SU-DHL-6 (cell line): ENCODE measurements at regions not wholly inside any gene's neighbourhood (a gene's known extent, or its start where the extent isn't known, plus 50 kb on each side); places are given as distances from the start of the nearest gene placed in this dataset.

Experiments
- H2AFZ ChIP-seq: fragments of 200-600 bp; sonication (generic); 2 replicates; pipeline ENCODE4 v1.6.1; 2014; ENCODE audit warnings: low read depth, mild to moderate bottlenecking, moderate library complexity, mixed read lengths, antibody characterized with exemption, low read length; ENCODE audit not compliant: severe bottlenecking
- H3F3A ChIP-seq: fragments of 200-600 bp; shearing (Covaris generic); 2 replicates; pipeline ENCODE4 v1.6.0; 2016; ENCODE audit warnings: antibody characterized with exemption, mild to moderate bottlenecking; ENCODE audit not compliant: insufficient read depth
- H3K27ac ChIP-seq: fragments of 200-600 bp; sonication (generic); 2 replicates; pipeline ENCODE4 v1.5.1; 2016; ENCODE audit warnings: low read depth, mild to moderate bottlenecking, low read length, moderate library complexity, mixed read lengths
- H3K27me3 ChIP-seq: fragments of 200-600 bp; sonication (generic), shearing (Covaris generic); 2 replicates; pipeline ENCODE4 v1.6.0; 2014; ENCODE audit warnings: mild to moderate bottlenecking, low read length
- H3K36me3 ChIP-seq: fragments of 200-600 bp; sonication (generic); 2 replicates; pipeline ENCODE4 v1.6.1; 2014; ENCODE audit warnings: mild to moderate bottlenecking, low read length, mixed read lengths
- H3K4me2 ChIP-seq: fragments of 300-600, 200-600 bp; shearing (Covaris generic), sonication (generic); 2 replicates; pipeline ENCODE4 v1.6.0; 2014; ENCODE audit warnings: low read length, low read depth, mild to moderate bottlenecking; ENCODE audit not compliant: poor library complexity, severe bottlenecking
- H3K4me3 ChIP-seq: fragments of 200-600 bp; sonication (generic); 2 replicates; pipeline ENCODE4 v1.5.1; 2014; ENCODE audit warnings: antibody characterized with exemption, low read length, mild to moderate bottlenecking, mixed read lengths; ENCODE audit not compliant: insufficient read depth, poor library complexity, severe bottlenecking
- H3K79me2 ChIP-seq: fragments of 200-600 bp; sonication (generic); 2 replicates; pipeline ENCODE4 v1.6.1; 2014; ENCODE audit warnings: mild to moderate bottlenecking, low read length, moderate library complexity; ENCODE audit not compliant: insufficient read depth
- H3K9ac ChIP-seq: fragments of 200-600 bp; sonication (generic); 2 replicates; pipeline ENCODE4 v1.7.0; 2014; ENCODE audit warnings: mild to moderate bottlenecking, low read length
- H3K9me2 ChIP-seq: fragments of 200-600 bp; sonication (generic); replicated peaks from 2 replicates; pipeline ENCODE4 v1.6.1; 2014; ENCODE audit warnings: low read length; ENCODE audit not compliant: insufficient read depth
- H3K9me3 ChIP-seq: fragments of 200-600 bp; sonication (generic); 2 replicates; pipeline ENCODE4 v1.6.1; 2014; ENCODE audit warnings: low read length, mixed read lengths; ENCODE audit not compliant: insufficient read depth
- H4K20me1 ChIP-seq: fragments of 200-600 bp; sonication (generic); 2 replicates; pipeline ENCODE4 v1.6.1; 2014; ENCODE audit warnings: low read depth, mild to moderate bottlenecking, antibody characterized with exemption, low read length, moderate library complexity, mixed read lengths
- CTCF ChIP-seq: fragments of 200-600 bp; sonication (generic); IDR thresholded peaks from one replicate; pipeline ENCODE4 v1.5.1; 2017; ENCODE audit warnings: antibody characterized with exemption, mild to moderate bottlenecking, low read length, moderate library complexity; ENCODE audit not compliant: insufficient read depth, poor library complexity, severe bottlenecking
- EZH2phosphoT487 ChIP-seq: fragments of 200-600 bp; sonication (generic), shearing (Covaris generic); conservative IDR thresholded peaks from 2 replicates; pipeline ENCODE4 v1.6.1; 2018; ENCODE audit warnings: mild to moderate bottlenecking, antibody characterized with exemption, low read length, moderate library complexity, mixed read lengths

- no peak overlapping the region for H3K4me2 ChIP-seq
Observed at GRCh38 chr2:120662746-120663145, 72.9 kb upstream of the GLI2 start.

GRCh38 chr2:120666433-120666832 is 69.2 kb upstream of the GLI2 start:
- H3K4me2 ChIP-seq: no peak overlapping the region
- no peaks in the 10 kb centered on the region for H3K36me3 ChIP-seq
- H4K20me1 ChIP-seq: no peaks in the 10 kb centered on the region
- 0 out of 2 replicates have a peak, but pooled peaks cover 4% of the 10 kb centered on the region for H3K27me3 ChIP-seq
- H3K4me3 ChIP-seq: no peak overlapping the region
- no peak for TF ChIP-seq CTCF
- no peak for TF ChIP-seq EZH2phosphoT487
- H3K9me3 ChIP-seq: peaks cover 12% of the 10 kb centered on the region; the same call in 1 of the 2 replicates
- H3K27ac ChIP-seq: no peak overlapping the region
- H3F3A ChIP-seq: no peaks in the 10 kb centered on the region
- H2AFZ ChIP-seq: no peak overlapping the region
- H3K79me2 ChIP-seq: no peaks in the 10 kb centered on the region
- H3K9ac ChIP-seq: no peak overlapping the region
- H3K9me2 ChIP-seq: no peaks in the 10 kb centered on the region

More at GRCh38 chr2:120662746-120663145, 72.9 kb upstream of the GLI2 start:
- no peak overlapping the region for H3K27ac ChIP-seq
- no peaks in the 10 kb centered on the region for H4K20me1 ChIP-seq
- H3K9ac ChIP-seq: no peak overlapping the region
- no peaks in the 10 kb centered on the region for H3K36me3 ChIP-seq
- 0 out of 2 replicates have a peak, but pooled peaks cover 4% of the 10 kb centered on the region for H3K27me3 ChIP-seq
- no peaks in the 10 kb centered on the region for H3F3A ChIP-seq
- no peak overlapping the region for H3K4me3 ChIP-seq
- TF ChIP-seq CTCF (no peak), EZH2phosphoT487 (no peak)
- H2AFZ ChIP-seq: no peak overlapping the region
- peaks cover 12% of the 10 kb centered on the region; the same call in 1 of the 2 replicates for H3K9me3 ChIP-seq
- H3K79me2 ChIP-seq: no peaks in the 10 kb centered on the region
- H3K9me2 ChIP-seq: no peaks in the 10 kb centered on the region

- no peaks in the 10 kb centered on the region for H3F3A ChIP-seq
- H2AFZ ChIP-seq: no peak overlapping the region
- H3K9me2 ChIP-seq: no peaks in the 10 kb centered on the region
- H3K9me3 ChIP-seq: peaks cover 12% of the 10 kb centered on the region; the same call in 1 of the 2 replicates
- H4K20me1 ChIP-seq: no peaks in the 10 kb centered on the region
- TF ChIP-seq CTCF (no peak), EZH2phosphoT487 (no peak)
- H3K27ac ChIP-seq: no peak overlapping the region
- no peak overlapping the region for H3K4me3 ChIP-seq
- 0 out of 2 replicates have a peak, but pooled peaks cover 4% of the 10 kb centered on the region for H3K27me3 ChIP-seq
- H3K36me3 ChIP-seq: no peaks in the 10 kb centered on the region
- no peak overlapping the region for H3K9ac ChIP-seq
- no peaks in the 10 kb centered on the region for H3K79me2 ChIP-seq
- H3K4me2 ChIP-seq: no peak overlapping the region
Observed at GRCh38 chr2:120667981-120668380, 67.7 kb upstream of the GLI2 start.
